Right hindlimb (tissue), 1 donor: ENCODE measurements at regions not wholly inside any gene's neighbourhood (a gene's known extent, or its start where the extent isn't known, plus 50 kb on each side); places are given as distances from the start of the nearest gene placed in this dataset.
"Not testable (repeated sequence)": the region's sequence is repeated elsewhere in the genome, so short reads cannot be mapped to it uniquely, and the experiment has no call there.

ENCODE experiments used
- DNase-seq: peaks from one replicate; pipeline ENCODE4 v3.0.0-alpha.2; 2018

DNA sequence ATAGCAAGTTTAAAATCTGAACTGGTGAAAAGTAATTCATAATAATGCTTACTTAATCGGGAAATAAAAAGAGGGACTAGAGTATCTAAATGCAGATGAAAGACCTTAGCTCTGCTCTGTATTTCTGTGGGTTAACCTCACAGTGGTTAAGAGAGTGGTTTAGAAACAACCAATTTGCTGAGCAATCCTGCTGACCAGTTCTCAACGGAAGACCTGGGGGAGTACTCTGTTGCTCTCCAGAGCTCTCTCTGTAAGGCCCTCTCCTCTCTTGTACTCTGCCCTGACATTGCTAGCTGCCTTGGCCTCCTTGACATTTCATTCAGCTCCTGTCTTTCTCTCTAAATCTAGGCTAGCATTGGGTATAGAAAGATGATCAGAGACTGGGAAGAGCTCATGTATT, 1186.6 kb upstream of the SEMA6A start:
- DNase-seq: no peak

DNA sequence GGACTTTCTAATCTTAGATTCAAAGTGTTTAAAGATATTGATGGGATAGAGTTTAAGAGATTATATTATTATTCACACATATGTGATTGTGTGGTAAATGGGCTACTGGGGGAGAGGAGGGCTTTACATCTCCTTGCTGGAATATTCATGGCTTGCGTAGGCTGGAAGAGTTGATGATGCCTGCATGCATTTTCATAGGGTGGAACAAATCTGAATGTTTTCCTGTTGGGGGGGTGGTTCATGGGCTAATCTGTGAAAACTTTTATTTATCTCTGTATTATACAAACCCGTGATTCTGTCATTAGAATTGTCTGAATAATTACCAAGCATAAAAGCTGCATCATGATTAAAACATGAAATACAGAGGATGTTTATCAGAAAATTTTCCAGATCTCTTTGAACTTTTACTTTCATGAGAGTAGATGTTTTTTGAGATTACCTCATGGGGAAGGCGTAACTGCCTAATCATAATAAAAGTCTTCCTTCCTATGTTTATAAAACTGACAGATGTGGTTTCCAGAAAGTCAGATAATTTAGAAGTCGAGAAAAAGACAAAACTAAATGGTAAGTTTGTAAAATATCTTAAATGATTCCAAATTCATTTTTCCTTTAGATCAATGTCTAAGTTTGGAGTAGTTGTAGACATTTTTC, 1185.4 kb upstream of the SEMA6A start:
- DNase-seq: no peak

DNA sequence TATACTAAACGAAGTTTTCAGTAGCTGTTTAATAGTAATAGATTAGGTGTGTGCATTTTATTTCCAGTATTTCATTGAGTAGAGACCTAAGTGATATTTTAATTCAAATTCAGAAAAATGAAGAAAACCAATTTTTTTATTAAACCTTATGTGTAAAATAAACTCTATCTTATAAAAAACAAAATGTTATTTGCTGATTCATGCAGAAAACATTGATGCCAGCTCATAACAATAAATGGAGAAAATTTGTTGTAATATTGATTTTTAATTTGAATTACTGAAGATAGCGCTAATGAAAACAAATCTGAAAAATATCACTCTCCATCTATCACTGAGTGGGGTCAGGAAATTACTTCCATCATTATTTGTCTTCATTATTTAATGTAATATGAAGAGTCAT, 1177.8 kb upstream of the SEMA6A start:
- no peak for DNase-seq

DNA sequence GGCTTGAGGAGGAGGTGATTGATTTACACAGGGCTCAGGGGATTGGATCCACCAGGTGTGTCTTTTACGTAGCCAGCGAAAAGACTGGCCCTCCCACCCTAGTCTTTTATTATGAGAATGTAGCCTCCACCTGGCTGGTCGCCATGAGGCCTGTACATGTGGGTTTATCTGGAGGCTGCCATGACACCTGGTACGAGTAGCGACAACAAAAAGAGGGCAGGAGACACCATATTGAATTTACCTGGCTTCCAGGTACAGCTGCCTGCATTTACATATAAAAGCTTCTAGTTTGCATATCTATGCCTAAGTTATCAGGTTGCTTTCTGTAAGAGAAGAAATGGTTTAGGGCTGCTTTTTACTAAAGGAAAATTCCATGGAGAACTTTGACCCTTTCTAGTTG, 1173.7 kb upstream of the SEMA6A start:
- no peak for DNase-seq

DNA sequence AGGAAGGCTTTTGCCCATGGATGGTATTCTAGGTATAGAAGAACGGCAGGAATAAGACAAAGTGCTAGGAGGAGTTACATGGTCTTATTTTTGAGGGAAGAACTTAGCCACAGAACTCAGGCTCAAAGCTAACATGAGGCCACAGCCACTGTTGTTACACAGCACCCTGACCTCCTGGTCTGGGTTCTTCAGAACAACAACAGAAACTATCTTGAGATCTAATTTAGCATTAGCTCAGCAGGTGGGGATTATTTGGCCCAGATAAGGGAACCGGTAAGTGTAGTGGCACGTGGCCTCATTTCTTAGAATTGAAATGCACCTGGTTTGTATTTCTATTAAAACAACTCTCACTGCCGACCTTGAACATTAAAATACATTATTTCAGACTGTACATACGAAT, 1168.7 kb upstream of the SEMA6A start:
- no peak for DNase-seq

DNA sequence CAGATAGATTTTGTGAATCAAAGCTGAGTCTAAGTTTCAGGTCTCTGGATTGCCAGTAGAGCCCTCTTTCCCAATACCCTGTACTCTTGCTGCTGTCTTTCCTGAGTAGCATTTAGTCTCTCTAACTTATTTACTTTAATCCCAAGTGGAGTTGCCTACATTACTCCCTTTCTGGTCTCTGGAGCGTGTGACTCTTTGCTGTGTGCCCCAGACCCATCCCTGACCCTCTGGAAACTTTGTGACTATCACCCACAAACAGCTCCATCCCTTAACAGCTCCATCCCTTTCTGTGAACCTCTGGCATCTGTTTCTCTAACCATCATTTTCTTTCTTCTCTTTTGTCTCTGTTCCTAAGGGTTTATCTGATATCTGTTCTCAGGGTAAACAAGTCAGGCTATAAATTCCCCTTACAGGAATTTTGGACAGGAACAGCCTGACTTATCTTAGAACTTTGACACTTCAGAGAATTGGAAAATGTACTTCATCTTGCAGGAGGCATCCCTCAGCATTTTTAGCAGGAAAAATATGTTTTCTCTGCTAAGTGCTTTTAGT, 1167.1 kb upstream of the SEMA6A start:
- no peak for DNase-seq

DNA sequence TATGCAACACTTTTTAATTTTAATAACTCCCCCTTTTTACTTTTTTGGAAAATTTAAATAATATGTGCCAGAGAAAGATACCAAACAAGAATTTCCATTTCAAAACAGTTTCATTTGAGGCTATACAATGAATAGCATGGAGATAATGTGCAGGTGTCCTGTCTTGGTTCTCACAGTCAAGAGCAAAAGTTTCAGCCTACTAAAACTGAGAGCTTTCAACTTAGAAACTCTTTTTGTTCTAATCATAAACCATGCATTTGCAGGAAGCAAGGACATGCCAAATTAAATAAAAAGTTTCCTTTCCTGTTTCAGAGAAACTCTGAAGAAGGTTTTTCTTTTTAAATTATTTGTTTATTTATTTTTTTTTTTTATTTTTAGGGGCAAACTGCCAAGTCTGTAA, 1165.6 kb upstream of the SEMA6A start:
- DNase-seq: no peak

DNA sequence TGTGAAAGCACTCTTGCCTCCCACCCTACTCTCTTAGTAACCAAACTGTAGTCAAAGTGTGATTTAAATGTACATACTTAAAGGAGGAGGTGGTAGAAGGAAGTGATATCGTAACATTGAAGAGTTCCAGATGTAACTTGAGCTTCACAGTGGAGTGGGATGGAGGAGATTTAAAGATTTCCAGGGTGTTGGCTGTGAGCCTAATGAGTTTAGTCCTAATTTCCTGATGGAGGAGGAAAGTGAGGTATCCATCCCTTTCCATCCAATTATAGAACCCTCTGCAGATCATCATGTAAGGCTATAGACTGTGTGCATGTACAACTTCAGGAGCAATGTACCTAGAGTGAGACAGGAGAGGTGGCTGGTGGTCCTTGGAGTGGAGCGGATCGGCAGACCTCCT, 1163.9 kb upstream of the SEMA6A start:
- no peak for DNase-seq

DNA sequence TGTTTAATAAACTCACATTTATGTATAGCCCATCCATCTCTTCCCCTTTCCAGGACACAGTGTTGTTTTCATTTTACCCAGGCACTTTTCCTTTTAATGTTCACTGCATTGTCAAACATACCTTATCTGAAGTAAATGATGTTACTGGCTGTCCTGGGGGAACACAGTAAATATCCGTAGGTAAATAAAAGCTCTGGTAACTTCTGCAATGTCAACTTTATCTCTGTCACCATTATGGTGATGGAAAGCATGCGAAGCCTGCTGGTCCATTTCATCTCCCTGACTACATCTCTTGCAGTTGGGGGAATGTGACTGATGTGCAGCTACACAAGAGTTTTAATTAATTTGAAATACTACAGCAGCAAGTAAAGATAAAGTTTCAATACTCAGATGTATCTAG, 1162.1 kb upstream of the SEMA6A start:
- DNase-seq: no peak

DNA sequence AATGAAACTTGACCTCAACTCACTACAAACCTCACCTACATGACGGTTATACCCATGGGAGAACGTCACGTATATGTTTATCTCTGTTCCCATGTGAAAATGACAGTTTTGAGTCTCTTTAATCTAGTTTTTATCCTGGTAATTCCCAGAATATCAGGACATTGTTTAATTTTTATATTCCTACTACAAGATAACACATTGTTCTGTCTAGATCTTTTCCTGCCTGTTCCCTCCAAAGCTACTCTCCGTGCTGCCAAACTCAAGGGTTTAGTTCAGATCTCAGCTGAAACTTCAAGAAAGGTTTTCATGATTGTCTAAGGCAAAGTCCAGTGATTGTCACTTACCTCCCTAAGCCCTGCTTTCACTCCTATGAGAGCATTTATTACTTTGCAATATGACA, 1159.4 kb upstream of the SEMA6A start:
- no peak for DNase-seq

DNA sequence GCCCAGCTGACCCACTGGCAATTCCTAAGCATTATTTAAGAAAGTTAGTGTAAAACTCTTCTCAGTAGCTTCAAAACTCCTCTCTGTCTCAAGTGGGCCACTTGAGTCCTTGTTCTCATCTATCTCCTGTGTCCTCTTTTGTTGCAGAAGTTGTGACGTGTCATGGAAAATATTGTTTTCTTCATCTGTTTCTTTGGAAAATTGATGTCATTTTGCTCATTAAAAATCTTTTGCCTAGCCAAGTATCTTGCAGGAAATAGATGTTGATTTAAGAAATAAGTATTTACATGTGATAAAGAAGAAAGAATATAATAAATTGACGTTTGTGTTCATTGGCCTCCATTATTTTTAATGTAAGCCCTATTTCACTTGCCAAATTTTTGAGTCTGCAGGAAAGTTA, 1158.4 kb upstream of the SEMA6A start:
- no peak for DNase-seq

DNA sequence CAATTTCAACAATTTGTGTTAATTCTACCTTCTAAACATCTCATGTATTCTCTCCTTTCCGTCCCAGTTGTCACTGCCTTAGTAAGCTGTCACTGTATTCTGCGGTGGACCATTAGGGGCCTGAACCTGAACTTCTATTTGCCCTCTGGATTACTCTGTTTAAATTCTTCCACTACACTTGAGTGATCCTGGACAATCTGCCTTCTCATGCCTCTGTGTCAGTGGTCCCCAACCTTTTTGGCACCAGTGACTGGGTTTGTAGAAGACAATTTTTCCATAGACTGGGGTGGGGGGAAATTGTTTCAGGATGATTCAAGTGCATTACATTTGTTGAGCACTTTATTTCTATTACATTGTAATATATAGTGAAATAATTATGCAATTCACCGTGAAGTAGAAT, 1157.6 kb upstream of the SEMA6A start:
- DNase-seq: no peak

DNA sequence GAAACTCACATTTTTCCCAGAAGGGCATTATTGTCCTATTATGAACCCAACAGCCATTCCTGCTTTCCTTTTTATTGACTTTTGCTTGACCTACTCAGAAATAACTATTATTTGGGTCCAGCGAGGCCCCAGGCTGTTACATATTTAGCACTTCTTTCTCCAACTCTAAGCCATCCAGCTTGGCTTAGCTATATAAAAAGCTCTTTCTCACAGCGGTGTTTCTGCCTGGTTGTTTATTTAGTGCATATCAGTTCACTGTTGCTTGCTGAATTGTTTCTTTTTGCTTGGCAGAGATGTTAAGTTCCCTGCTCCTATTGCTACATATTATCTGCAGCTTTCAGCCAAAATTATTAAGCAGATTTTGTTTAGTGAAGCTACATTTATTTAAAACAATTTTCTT, 1156.8 kb upstream of the SEMA6A start:
- no peak for DNase-seq

DNA sequence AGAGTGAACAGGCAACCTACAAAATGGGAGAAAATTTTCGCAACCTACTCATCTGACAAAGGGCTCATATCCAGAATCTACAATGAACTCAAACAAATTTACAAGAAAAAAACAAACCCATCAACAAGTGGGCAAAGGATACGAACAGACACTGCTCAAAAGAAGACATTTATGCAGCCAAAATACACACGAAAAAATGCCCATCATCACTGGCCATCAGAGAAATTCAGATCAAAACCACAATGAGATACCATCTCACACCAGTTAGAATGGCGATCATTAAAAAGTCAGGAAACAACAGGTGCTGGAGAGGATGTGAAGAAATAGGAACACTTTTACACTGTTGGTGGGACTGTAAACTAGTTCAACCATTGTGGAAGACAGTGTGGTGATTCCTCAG, 1146.2 kb upstream of the SEMA6A start:
- DNase-seq: not testable (repeated sequence)

DNA sequence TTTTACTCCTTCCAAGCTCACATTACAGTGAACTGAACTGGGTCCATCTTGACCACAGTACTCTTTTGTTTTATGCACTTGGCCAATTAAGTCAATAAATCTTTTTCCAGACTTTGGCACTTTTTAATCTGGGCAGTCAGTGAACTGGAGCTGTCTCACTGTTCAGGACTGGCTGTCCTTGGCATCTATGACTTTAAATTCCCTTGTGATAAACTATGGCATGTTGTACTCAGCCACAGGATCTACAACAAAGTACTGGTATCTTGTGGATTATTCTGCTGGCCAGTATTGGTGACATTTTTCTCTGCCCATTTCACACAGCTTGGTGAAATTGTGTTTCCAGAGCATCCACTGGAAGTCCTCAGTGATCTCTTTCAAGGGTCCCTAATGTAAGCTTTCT, 1144.8 kb upstream of the SEMA6A start:
- DNase-seq: no peak

DNA sequence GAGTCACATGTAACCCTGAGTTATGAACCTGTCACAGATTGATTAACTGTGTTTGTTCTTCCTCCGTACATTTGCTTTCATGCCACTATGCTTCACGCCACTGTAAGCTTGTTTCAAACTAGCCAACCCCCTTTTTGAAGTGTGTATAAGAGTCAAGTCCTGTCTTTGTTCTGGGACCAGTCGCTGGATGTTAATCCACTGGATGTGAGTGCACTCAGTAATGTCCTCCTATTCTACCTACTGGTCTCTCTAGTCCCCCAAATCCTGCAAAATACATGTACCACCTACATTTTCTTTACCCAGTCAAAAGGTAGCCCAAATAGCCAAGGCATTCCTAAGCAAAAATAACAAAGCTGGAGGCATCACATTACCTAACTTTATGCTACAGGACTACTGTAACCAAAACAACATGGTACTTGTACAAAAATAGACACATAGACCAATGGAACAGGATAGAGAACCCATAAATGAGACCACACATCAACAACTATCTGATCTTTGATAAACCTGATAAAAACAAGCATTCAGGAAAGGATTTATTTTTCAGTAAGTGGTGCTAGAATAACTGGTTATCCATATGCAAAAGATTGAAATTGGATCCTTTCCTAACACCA, 1139.1 kb upstream of the SEMA6A start:
- DNase-seq: no peak

DNA sequence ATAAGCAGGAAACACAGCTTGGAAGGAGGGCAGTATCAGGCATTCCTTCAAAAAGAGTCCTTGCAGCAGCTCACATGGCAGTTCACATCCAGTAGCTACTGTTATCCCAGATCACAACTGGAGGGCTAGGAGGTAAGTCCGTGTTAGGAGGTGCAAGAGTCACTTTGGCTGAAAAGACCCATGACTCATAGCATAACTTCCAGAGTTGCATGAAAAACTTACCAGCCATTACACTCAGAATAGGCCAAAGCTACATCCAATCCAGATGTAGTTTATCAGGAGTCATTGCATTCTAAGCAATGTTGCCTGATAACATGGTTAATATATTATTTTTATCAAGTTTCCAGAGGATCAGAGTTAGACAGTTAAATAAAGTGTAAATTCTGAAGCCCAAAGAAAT, 1126.4 kb upstream of the SEMA6A start:
- no peak for DNase-seq

DNA sequence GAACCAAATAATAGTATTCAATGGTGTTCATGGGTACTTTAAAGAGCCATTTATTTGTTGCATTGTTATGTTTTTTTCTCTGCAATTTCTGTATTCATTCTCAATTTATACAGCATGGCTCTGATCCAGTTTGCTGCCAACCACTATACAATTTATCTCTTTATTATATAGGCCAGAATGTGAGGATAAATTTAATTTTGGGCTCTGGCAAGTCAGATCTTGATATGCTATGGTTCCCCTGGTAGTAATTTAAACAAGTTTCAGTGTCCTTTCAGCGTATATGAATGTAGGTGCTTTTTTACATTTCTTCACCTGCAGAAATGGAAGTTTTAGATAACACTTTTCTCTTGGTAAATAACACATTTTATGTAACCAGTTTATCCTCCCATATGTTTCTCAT, 1118.0 kb upstream of the SEMA6A start:
- no peak for DNase-seq

DNA sequence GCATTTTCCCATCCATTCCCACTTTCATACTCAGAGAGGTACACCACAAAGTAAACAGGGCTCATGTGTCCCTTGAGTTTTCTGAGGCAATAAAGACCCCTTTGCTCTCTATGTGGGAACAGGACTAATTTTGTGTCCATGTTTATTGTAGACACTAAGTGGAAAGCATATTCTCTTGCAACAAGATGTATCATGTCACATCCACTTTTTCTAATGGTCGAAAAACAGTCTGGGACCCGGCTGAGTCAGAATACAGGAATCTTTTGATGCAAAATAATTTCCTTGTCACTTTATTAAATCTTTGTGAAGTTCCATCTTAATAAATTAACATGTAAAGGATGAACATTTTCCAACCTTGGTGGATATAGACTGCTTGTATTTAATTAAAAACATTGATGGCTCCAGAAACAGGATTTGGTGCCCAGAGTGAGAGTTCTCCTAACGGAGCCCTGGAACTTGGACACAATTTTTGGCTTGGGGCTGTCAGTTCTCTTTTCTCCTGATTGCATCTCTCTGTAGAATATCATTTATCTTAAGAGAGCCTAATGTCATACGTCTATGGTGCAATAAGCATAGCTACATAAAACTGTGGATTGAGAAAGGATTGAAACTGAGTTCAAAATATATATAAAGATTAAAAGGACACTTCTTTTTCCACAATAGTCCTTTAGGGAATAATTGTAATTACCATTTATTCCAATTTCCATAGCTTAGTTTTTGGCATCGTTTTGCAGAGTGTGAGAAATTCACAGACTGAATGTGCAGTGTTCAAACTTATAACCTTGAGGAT, 1116.7 kb upstream of the SEMA6A start:
- no peak for DNase-seq

DNA sequence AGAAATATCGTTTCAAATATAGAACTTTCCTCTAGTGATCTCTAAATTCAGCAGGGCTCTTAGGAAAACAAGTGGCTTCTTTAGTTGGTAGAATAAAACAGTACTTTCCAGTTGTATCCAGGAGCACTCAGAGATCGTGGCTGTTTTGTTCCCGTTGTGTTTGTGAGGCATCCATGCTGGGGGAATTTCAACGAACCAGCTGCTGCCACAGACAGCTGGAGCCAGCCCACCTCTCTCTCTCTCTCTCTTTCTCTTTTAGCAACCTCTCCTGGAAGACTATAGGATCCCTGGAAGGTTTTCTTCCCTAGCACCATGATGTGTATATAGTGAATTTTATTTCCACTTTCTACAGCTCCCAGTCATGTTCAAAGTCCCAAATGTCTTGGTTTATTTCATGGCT, 1116.0 kb upstream of the SEMA6A start:
- DNase-seq: no peak

DNA sequence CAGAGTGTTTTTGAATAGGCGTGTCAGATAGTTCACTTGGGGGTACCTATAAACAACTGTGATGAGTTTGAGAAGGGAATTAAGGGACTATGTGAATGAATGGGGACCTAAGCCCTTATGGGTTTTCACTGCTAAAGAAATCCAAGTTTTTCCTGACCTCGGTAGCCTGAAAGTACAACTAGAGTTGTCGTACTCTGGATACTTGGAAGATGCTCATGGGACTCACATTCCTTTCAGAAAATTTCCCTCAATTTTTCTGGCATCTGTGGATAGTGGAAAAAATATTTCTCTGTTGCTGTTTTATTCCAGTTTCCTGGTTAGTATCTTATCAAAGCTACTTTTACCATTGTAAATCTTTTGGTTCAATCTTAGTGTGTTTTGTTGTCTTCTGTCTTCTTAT, 1112.3 kb upstream of the SEMA6A start:
- no peak for DNase-seq

DNA sequence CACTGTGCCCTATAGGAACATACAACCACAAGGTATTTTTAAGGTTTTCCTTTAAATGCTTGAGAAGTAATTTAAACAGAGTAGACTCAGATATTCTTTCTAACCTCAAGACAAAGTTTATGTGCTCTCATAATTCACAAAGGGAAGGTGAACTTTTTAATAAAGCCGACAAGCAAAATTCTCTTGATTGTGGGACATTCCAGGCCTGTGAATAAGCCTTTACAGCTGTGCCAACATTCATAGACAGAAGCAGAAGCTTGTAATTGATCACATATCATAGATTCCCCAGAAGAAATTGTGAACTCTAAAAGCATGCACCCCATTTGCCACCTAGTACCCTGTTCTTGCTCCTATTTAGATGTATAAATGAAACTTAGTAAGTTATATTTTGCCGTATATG, 1107.8 kb upstream of the SEMA6A start:
- no peak for DNase-seq

DNA sequence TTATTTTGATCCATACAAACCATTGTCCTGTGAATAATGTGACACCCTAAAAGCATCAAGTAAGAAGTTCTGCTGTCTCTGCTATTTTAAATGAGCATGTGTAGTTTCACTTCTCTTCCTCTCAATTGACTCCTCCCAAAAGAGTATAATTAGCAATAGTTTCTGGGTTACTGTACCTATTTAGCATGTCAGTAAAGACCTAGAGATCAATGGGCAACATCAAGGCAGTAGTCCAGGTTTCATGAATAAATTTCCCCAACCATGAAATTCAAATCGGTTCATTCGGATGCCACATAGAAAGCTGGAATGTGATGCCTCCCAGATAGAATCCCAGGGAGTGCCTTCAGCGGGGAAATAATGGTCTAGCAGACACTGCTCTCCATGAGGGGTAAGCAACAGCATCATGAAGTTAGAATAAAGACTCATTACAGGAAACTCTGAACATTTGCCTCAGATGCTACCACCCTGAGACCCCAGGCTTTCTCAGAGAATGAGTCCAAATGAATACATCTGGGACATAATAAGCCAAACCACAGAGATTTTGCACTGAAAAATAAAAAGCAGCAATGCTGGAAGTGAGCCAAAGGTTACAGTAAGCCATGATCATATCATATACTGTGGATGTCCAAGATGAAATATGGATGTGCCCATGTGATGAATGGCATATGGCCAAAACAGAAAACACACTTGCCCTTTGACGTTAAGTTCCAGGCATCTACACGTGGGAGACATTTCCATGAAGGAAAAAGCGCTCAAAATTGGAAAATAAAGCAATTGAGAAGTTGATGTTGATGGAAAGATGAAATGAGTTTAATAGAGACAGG, 1107.0 kb upstream of the SEMA6A start:
- DNase-seq: no peak
